Upper lobe of left lung (tissue), 6 donors: ENCODE measurements at regions not wholly inside any gene's neighbourhood (a gene's known extent, or its start where the extent isn't known, plus 50 kb on each side); places are given as distances from the start of the nearest gene placed in this dataset.

Experiments
- ATAC-seq, 2 donors: fragments of 200-7000 bp; cut with Tn5 transposase; one replicate each; pipeline ENCODE4 v1.9.1; 2022; ENCODE audit warnings: mild to moderate bottlenecking in 2 of 2, moderate library complexity in 2 of 2; ENCODE audit not compliant: low FRiP score in 2 of 2
- DNase-seq, 2 donors: peaks; one replicate each; pipeline ENCODE4 v3.0.0-alpha.2; 2019 to 2020
- H3K27ac ChIP-seq, 4 donors: fragments of 200-600 bp; sonication (generic); one replicate each; pipeline ENCODE4 v1.5.1; 2016 to 2019
- H3K27me3 ChIP-seq, 4 donors: fragments of 200-600 bp; sonication (generic); one replicate each; pipeline ENCODE4 v1.5.1; 2017 to 2019
- H3K36me3 ChIP-seq, 4 donors: fragments of 200-600 bp; sonication (generic); one replicate each; pipeline ENCODE4 v1.5.1; 2016 to 2019
- H3K4me1 ChIP-seq, 4 donors: fragments of 200-600 bp; sonication (generic); one replicate each; pipeline ENCODE4 v1.5.1; 2018 to 2019
- H3K4me3 ChIP-seq, 4 donors: fragments of 200-600 bp; sonication (generic); one replicate each; pipeline ENCODE4 v1.5.1; 2017 to 2019; ENCODE audit warnings: mild to moderate bottlenecking in 2 of 4, moderate library complexity in 1 of 4
- H3K9me3 ChIP-seq, 4 donors: fragments of 200-600 bp; sonication (generic); one replicate each; pipeline ENCODE4 v1.5.1; 2018 to 2019
- CTCF ChIP-seq, 6 experiments: fragments of 450-650 bp in 4 of 6; fragments of 200-600 bp in 2 of 6; sonication (generic) in 2 of 6; IDR thresholded peaks; one replicate each; pipeline ENCODE4 v1.5.1; 2016 to 2019; ENCODE audit warnings: antibody characterized with exemption in 6 of 6
- EP300 ChIP-seq, 4 donors: sonication (generic); formaldehyde crosslinking; IDR thresholded peaks; one replicate each; pipeline ENCODE4 v1.5.1; 2017; ENCODE audit warnings: antibody characterized with exemption in 4 of 4, control low read depth in 2 of 4
- POLR2A ChIP-seq, 4 donors: fragments of 450-650 bp; IDR thresholded peaks; one replicate each; pipeline ENCODE4 v1.5.1; 2016 to 2017; ENCODE audit warnings: antibody characterized with exemption in 4 of 4, mild to moderate bottlenecking in 2 of 4
- POLR2AphosphoS5 ChIP-seq, 2 donors: sonication (generic); formaldehyde crosslinking; IDR thresholded peaks; one replicate each; pipeline ENCODE4 v1.5.1; 2017; ENCODE audit warnings: antibody characterized with exemption in 2 of 2
- WGBS, 2 donors: methylation state at CpG; one replicate each; pipeline ENCODE4 v1.1.5; 2017 to 2018; 5-methylcytosine and 5-hydroxymethylcytosine counted together
- donor health status: DM: no; HTN: no; CAD: no; lungs with moderate emphysema.
- donor health status: DM: no; HTN: yes; CAD: no; lungs with severe emphysema.

GRCh38 chr4:165548702-165549101 lies 169.9 kb downstream of the CPE start:
- Histone ChIP-seq H3K9me3 (no peaks in the 10 kb centered on the region), H3K27ac (no peak overlapping the region), H3K4me3 (no peak overlapping the region), H3K4me1 (no peaks in the 10 kb centered on the region), H3K27me3 (no peaks in the 10 kb centered on the region), H3K36me3 (no peaks in the 10 kb centered on the region)
- TF ChIP-seq CTCF (IDR thresholded peaks at IDR 0.05) (no peak), EP300 (IDR thresholded peaks at IDR 0.05) (no peak), POLR2A (IDR thresholded peaks at IDR 0.05) (no peak), POLR2AphosphoS5 (IDR thresholded peaks at IDR 0.05) (no peak)
- 77 to 85% methylated on average over 2 of the region's 2 CpGs for WGBS, 2 donors
- ATAC-seq (no peak), DNase-seq (no peak)

GRCh38 chr4:165553221-165553810 lies 174.5 kb downstream of the CPE start:
- WGBS, 2 donors = 80 to 86% methylated on average over 2 of the region's 2 CpGs
- Histone ChIP-seq H3K4me3 (no peak overlapping the region), H3K27me3 (no peaks in the 10 kb centered on the region), H3K4me1 (no peaks in the 10 kb centered on the region), H3K36me3 (no peaks in the 10 kb centered on the region), H3K9me3 (no peaks in the 10 kb centered on the region), H3K27ac (no peak overlapping the region)
- DNase-seq (no peak), ATAC-seq (no peak)
- TF ChIP-seq EP300 (IDR thresholded peaks at IDR 0.05) (no peak), POLR2A (IDR thresholded peaks at IDR 0.05) (no peak), POLR2AphosphoS5 (IDR thresholded peaks at IDR 0.05) (no peak), CTCF (IDR thresholded peaks at IDR 0.05) (no peak)

- WGBS, 2 donors = 62 to 75% methylated on average over 5 of the region's 5 CpGs
- Histone ChIP-seq H3K27ac (no peak overlapping the region), H3K4me3 (no peak overlapping the region), H3K36me3 (no peaks in the 10 kb centered on the region), H3K4me1 (no peaks in the 10 kb centered on the region), H3K9me3 (no peaks in the 10 kb centered on the region), H3K27me3 (no peaks in the 10 kb centered on the region)
- TF ChIP-seq EP300 (IDR thresholded peaks at IDR 0.05) (no peak), POLR2AphosphoS5 (IDR thresholded peaks at IDR 0.05) (no peak), POLR2A (IDR thresholded peaks at IDR 0.05) (no peak), CTCF (IDR thresholded peaks at IDR 0.05) (no peak)
- DNase-seq (no peak), ATAC-seq (no peak)
Measured at GRCh38 chr4:165555302-165555701, 176.5 kb downstream of the CPE start.

- 87 to 96% methylated on average over 1 of the region's 1 CpG for WGBS, 2 donors
- Histone ChIP-seq H3K4me1 (no peaks in the 10 kb centered on the region), H3K9me3 (peaks cover 0 to 6% (median 0%) of the 10 kb centered on the region in 4 donors), H3K4me3 (no peak overlapping the region), H3K27me3 (no peaks in the 10 kb centered on the region), H3K36me3 (no peaks in the 10 kb centered on the region), H3K27ac (no peak overlapping the region)
- no peak for ATAC-seq
- TF ChIP-seq POLR2A (IDR thresholded peaks at IDR 0.05) (no peak), POLR2AphosphoS5 (IDR thresholded peaks at IDR 0.05) (no peak), CTCF (IDR thresholded peaks at IDR 0.05) (no peak), EP300 (IDR thresholded peaks at IDR 0.05) (no peak)
- DNase-seq = no peak
Measured at GRCh38 chr4:165556383-165556782, 177.6 kb downstream of the CPE start.

GRCh38 chr4:165560941-165561340 lies 182.1 kb downstream of the CPE start:
- 94% methylated on average over 4 of the region's 4 CpGs for WGBS, 2 donors

More at GRCh38 chr4:165560941-165561340, 182.1 kb downstream of the CPE start:
- Histone ChIP-seq H3K9me3 (peaks cover 0 to 6% (median 0%) of the 10 kb centered on the region in 4 donors), H3K27ac (no peak overlapping the region), H3K4me1 (no peaks in the 10 kb centered on the region), H3K27me3 (no peaks in the 10 kb centered on the region), H3K36me3 (no peaks in the 10 kb centered on the region), H3K4me3 (no peak overlapping the region)
- DNase-seq = no peak
- no peak for ATAC-seq
- TF ChIP-seq POLR2AphosphoS5 (IDR thresholded peaks at IDR 0.05) = no peak
- TF ChIP-seq CTCF (IDR thresholded peaks at IDR 0.05) = no peak
- no peak for TF ChIP-seq POLR2A (IDR thresholded peaks at IDR 0.05)
